ENCODE measurements at regions not wholly inside any gene's neighbourhood (a gene's known extent, or its start where the extent isn't known, plus 50 kb on each side); places are given as distances from the start of the nearest gene placed in this dataset.
"Not testable (repeated sequence)": the region's sequence is repeated elsewhere in the genome, so short reads cannot be mapped to it uniquely, and the experiment has no call there.

GRCh38 chr1:166657228-166657627 is 182.0 kb upstream of the POGK start:
- TF ChIP-seq CTCF (IDR thresholded peaks at IDR 0.05; ENCODE audit: poor library complexity, severe bottlenecking); REST (IDR thresholded peaks at IDR 0.05; ENCODE audit: borderline replicate concordance); RAD21 (conservative IDR thresholded peaks at IDR 0.05): not testable (repeated sequence)

Data from neural cell (in vitro differentiated cells).